GM12874 (cell line): ENCODE measurements at regions not wholly inside any gene's neighbourhood (a gene's known extent, or its start where the extent isn't known, plus 50 kb on each side); places are given as distances from the start of the nearest gene placed in this dataset.

Source experiments
- CTCF ChIP-seq: IDR thresholded peaks from 2 replicates; pipeline ENCODE4 v1.5.1; 2011; ENCODE audit warnings: low read depth, mild to moderate bottlenecking, control low read depth, low read length, moderate library complexity; ENCODE audit not compliant: insufficient read depth

- no peak for TF ChIP-seq CTCF
These were observed 309.2 kb downstream of the BCOR start for GRCh38 chrX:39788521-39788920.

- no peak for TF ChIP-seq CTCF
These were observed 306.1 kb downstream of the BCOR start for GRCh38 chrX:39791691-39792090.

- no peak for TF ChIP-seq CTCF
These were observed 302.2 kb downstream of the BCOR start for GRCh38 chrX:39795605-39796004.

GRCh38 chrX:39796856-39797255, 300.9 kb downstream of the BCOR start:
- no peak for TF ChIP-seq CTCF

GRCh38 chrX:39802354-39802753, 295.4 kb downstream of the BCOR start:
- no peak for TF ChIP-seq CTCF

GRCh38 chrX:39802908-39803307, 294.9 kb downstream of the BCOR start:
- TF ChIP-seq CTCF: no peak

- TF ChIP-seq CTCF: no peak
These were observed 292.7 kb downstream of the BCOR start for GRCh38 chrX:39805022-39805421.

- TF ChIP-seq CTCF: no peak
These were observed 291.9 kb downstream of the BCOR start for GRCh38 chrX:39805825-39806224.
